ENCODE measurements at regions not wholly inside any gene's neighbourhood (a gene's known extent, or its start where the extent isn't known, plus 50 kb on each side); places are given as distances from the start of the nearest gene placed in this dataset.

- H3K4me1 ChIP-seq (ENCODE audit: control insufficient read depth in 2 of 3, insufficient read depth in 2 of 3, low read depth in 1 of 3, low read length in 3 of 3), result peaks cover 0 to 11% (median 9%) of the 10 kb centered on the region in 3 donors
- H3K4me3 ChIP-seq (ENCODE audit: low read length in 3 of 3), result no peak overlapping the region
- no peaks in the 10 kb centered on the region for H3K9me3 ChIP-seq (ENCODE audit: control insufficient read depth in 2 of 3, insufficient read depth in 1 of 3, low read length in 3 of 3)
- no peak for TF ChIP-seq CTCF (IDR thresholded peaks at IDR 0.05; ENCODE audit: borderline replicate concordance, extremely low read depth, insufficient read depth)
- intact Hi-C loops (cut with DNase I), result no loop called here
- FAIRE-seq (no peak), DNase-seq (peak in 2 of 5 donors; percentile 61 to 71)
- no peaks in the 10 kb centered on the region for H3K36me3 ChIP-seq (ENCODE audit: control insufficient read depth in 2 of 3, insufficient read depth in 3 of 3, low read length in 3 of 3)
- H3K27me3 ChIP-seq (ENCODE audit: control insufficient read depth, insufficient read depth, low read length), result no peaks in the 10 kb centered on the region
- no peak overlapping the region for H3K9ac ChIP-seq (ENCODE audit: low read length in 3 of 3)
- peak overlapping the region in 1 of 2 donors; percentile 20 for H3K27ac ChIP-seq (ENCODE audit: low read depth in 2 of 2, low read length in 2 of 2)
Observed at GRCh38 chr20:48285656-48286055, 500.4 kb upstream of the SULF2 start.

- no peaks in the 10 kb centered on the region for H3K27me3 ChIP-seq (ENCODE audit: control insufficient read depth, insufficient read depth, low read length)
- intact Hi-C loops (cut with DNase I), result no loop called here
- no peak for DNase-seq
- no peak overlapping the region for H3K27ac ChIP-seq (ENCODE audit: low read depth in 2 of 2, low read length in 2 of 2)
- no peak overlapping the region for H3K9ac ChIP-seq (ENCODE audit: low read length in 3 of 3)
- no peak for FAIRE-seq
- TF ChIP-seq CTCF (IDR thresholded peaks at IDR 0.05; ENCODE audit: borderline replicate concordance, extremely low read depth, insufficient read depth), result no peak
- H3K4me3 ChIP-seq (ENCODE audit: low read length in 3 of 3), result no peak overlapping the region
- no peaks in the 10 kb centered on the region for H3K36me3 ChIP-seq (ENCODE audit: control insufficient read depth in 2 of 3, insufficient read depth in 3 of 3, low read length in 3 of 3)
- H3K4me1 ChIP-seq (ENCODE audit: control insufficient read depth in 2 of 3, insufficient read depth in 2 of 3, low read depth in 1 of 3, low read length in 3 of 3), result peaks cover 0 to 11% (median 9%) of the 10 kb centered on the region in 3 donors
- no peaks in the 10 kb centered on the region for H3K9me3 ChIP-seq (ENCODE audit: control insufficient read depth in 2 of 3, insufficient read depth in 1 of 3, low read length in 3 of 3)
Observed at GRCh38 chr20:48284837-48285236, 499.6 kb upstream of the SULF2 start.

GRCh38 chr20:48284315-48284714 lies 499.0 kb upstream of the SULF2 start:
- no peak for TF ChIP-seq CTCF (IDR thresholded peaks at IDR 0.05; ENCODE audit: borderline replicate concordance, extremely low read depth, insufficient read depth)
- Histone ChIP-seq H3K9me3 (ENCODE audit: control insufficient read depth in 2 of 3, insufficient read depth in 1 of 3, low read length in 3 of 3) (no peaks in the 10 kb centered on the region), H3K9ac (ENCODE audit: low read length in 3 of 3) (no peak overlapping the region), H3K27ac (ENCODE audit: low read depth in 2 of 2, low read length in 2 of 2) (no peak overlapping the region), H3K27me3 (ENCODE audit: control insufficient read depth, insufficient read depth, low read length) (no peaks in the 10 kb centered on the region), H3K4me1 (ENCODE audit: control insufficient read depth in 2 of 3, insufficient read depth in 2 of 3, low read depth in 1 of 3, low read length in 3 of 3) (peaks cover 0 to 11% (median 9%) of the 10 kb centered on the region in 3 donors), H3K36me3 (ENCODE audit: control insufficient read depth in 2 of 3, insufficient read depth in 3 of 3, low read length in 3 of 3) (no peaks in the 10 kb centered on the region), H3K4me3 (ENCODE audit: low read length in 3 of 3) (no peak overlapping the region)
- FAIRE-seq (no peak), DNase-seq (no peak)
- intact Hi-C loops (cut with DNase I), result no loop called here
